ENCODE measurements at regions not wholly inside any gene's neighbourhood (a gene's known extent, or its start where the extent isn't known, plus 50 kb on each side); places are given as distances from the start of the nearest gene placed in this dataset.

DNA sequence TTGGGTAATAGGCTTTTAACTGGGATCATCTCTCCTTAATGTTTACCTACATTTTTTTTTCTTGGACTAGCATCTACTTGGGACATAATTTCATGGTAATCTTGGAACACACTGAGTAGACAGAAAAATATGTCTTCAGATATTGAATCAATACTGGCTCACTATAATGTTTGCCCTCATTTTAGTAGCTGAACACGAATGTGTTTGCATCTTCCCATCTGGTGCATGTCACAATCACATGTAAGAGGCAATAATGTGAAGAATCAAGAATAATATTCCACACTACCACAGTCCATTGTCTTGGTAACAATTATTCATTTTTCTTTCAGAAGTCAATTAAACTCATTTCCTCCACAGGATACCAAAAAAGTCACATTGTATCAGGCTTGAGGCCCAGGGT lies 382.7 kb upstream of the CDH10 start:
- Histone ChIP-seq H3K79me2 (ENCODE audit: control insufficient read depth, insufficient read depth, low read length) (no peaks in the 10 kb centered on the region), H3K27me3 (ENCODE audit: control insufficient read depth, insufficient read depth, low read length) (no peaks in the 10 kb centered on the region), H4K20me1 (ENCODE audit: control insufficient read depth, extremely low read depth, insufficient read depth, low read length) (no peaks in the 10 kb centered on the region), H3K4me3 (replicated peaks in 1 of 4; ENCODE audit: control extremely low read depth in 1 of 4, insufficient read depth in 1 of 4, low read depth in 3 of 4, low read length in 4 of 4) (no peak overlapping the region), H3K4me1 (ENCODE audit: control insufficient read depth, extremely low read depth, insufficient read depth, low read length) (no peaks in the 10 kb centered on the region), H3K4me2 (ENCODE audit: extremely low read depth, insufficient read depth, low read length) (no peak overlapping the region), H3K9ac (ENCODE audit: insufficient read depth, low read length) (no peak overlapping the region), H3K36me3 (ENCODE audit: control insufficient read depth, insufficient read depth, low read length) (no peaks in the 10 kb centered on the region), H2AFZ (ENCODE audit: low read length) (no peak overlapping the region), H3K27ac (ENCODE audit: insufficient read depth, low read length) (no peak overlapping the region), H3K9me3 (ENCODE audit: control insufficient read depth, insufficient read depth, low read depth, low read length) (no peaks in the 10 kb centered on the region)
- no peak for DNase-seq (ENCODE audit: low read depth in 2 of 2)
- TF ChIP-seq EZH2 (IDR thresholded peaks at IDR 0.05; ENCODE audit: low read length, missing control alignments): no peak
- TF ChIP-seq, protein P1, sequence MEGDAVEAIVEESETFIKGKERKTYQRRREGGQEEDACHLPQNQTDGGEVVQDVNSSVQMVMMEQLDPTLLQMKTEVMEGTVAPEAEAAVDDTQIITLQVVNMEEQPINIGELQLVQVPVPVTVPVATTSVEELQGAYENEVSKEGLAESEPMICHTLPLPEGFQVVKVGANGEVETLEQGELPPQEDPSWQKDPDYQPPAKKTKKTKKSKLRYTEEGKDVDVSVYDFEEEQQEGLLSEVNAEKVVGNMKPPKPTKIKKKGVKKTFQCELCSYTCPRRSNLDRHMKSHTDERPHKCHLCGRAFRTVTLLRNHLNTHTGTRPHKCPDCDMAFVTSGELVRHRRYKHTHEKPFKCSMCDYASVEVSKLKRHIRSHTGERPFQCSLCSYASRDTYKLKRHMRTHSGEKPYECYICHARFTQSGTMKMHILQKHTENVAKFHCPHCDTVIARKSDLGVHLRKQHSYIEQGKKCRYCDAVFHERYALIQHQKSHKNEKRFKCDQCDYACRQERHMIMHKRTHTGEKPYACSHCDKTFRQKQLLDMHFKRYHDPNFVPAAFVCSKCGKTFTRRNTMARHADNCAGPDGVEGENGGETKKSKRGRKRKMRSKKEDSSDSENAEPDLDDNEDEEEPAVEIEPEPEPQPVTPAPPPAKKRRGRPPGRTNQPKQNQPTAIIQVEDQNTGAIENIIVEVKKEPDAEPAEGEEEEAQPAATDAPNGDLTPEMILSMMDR (conservative IDR thresholded peaks at IDR 0.05 in 1 of 2, IDR thresholded peaks at IDR 0.05 in 1 of 2; ENCODE audit: low read depth in 1 of 2, low read length in 2 of 2): no peak

DNA sequence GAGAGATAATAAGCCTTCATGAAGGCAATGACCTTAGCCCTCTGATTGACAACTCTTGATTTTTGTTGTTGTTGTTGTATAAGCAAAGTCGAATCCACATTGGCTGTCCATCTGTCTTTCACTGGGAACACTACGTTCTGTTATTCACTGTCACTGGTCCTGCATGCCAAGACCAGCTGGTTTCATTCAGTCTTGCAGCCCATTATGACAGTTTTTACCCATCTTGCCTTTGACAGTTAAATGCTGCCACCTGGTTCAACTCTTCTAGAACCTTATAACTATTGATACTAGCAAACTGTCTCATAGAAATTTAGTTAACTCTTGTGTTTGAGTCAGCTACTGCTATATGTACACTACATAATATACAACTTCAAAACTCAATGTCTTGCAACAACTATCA lies 382.3 kb upstream of the CDH10 start:
- Histone ChIP-seq H3K9ac (ENCODE audit: insufficient read depth, low read length) (no peak overlapping the region), H3K4me3 (replicated peaks in 1 of 4; ENCODE audit: control extremely low read depth in 1 of 4, insufficient read depth in 1 of 4, low read depth in 3 of 4, low read length in 4 of 4) (no peak overlapping the region), H3K27ac (ENCODE audit: insufficient read depth, low read length) (no peak overlapping the region), H2AFZ (ENCODE audit: low read length) (no peak overlapping the region), H3K27me3 (ENCODE audit: control insufficient read depth, insufficient read depth, low read length) (no peaks in the 10 kb centered on the region), H3K4me1 (ENCODE audit: control insufficient read depth, extremely low read depth, insufficient read depth, low read length) (no peaks in the 10 kb centered on the region), H4K20me1 (ENCODE audit: control insufficient read depth, extremely low read depth, insufficient read depth, low read length) (no peaks in the 10 kb centered on the region), H3K36me3 (ENCODE audit: control insufficient read depth, insufficient read depth, low read length) (no peaks in the 10 kb centered on the region), H3K79me2 (ENCODE audit: control insufficient read depth, insufficient read depth, low read length) (no peaks in the 10 kb centered on the region), H3K4me2 (ENCODE audit: extremely low read depth, insufficient read depth, low read length) (no peak overlapping the region), H3K9me3 (ENCODE audit: control insufficient read depth, insufficient read depth, low read depth, low read length) (no peaks in the 10 kb centered on the region)
- no peak for DNase-seq (ENCODE audit: low read depth in 2 of 2)
- TF ChIP-seq, protein P1 (conservative IDR thresholded peaks at IDR 0.05 in 1 of 2, IDR thresholded peaks at IDR 0.05 in 1 of 2; ENCODE audit: low read depth in 1 of 2, low read length in 2 of 2): no peak
- TF ChIP-seq EZH2 (IDR thresholded peaks at IDR 0.05; ENCODE audit: low read length, missing control alignments): no peak

DNA sequence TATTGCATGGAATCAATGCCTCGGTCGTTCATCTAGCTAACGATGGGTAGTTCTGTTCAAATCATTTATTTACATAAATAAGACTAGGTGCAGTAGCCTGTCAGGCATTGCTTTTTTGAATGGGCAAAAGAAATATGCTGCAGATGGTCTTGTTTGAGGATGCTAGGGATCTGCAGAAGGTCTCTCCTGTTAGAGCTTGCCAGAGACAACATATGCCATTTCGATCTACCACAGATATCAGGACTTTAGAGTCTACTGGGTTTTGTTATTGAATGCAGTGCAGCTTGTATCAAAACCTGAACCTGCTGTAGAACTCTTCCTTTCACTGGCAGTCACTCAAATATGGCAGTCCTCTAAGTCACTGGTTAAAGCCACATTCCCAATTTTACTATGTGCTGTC lies 381.1 kb upstream of the CDH10 start:
- no peak overlapping the region for H3K4me3 ChIP-seq (replicated peaks in 1 of 4; ENCODE audit: control extremely low read depth in 1 of 4, insufficient read depth in 1 of 4, low read depth in 3 of 4, low read length in 4 of 4)
- no peaks in the 10 kb centered on the region for H4K20me1 ChIP-seq (ENCODE audit: control insufficient read depth, extremely low read depth, insufficient read depth, low read length)
- H2AFZ ChIP-seq (ENCODE audit: low read length): no peak overlapping the region
- H3K79me2 ChIP-seq (ENCODE audit: control insufficient read depth, insufficient read depth, low read length): no peaks in the 10 kb centered on the region
- no peaks in the 10 kb centered on the region for H3K36me3 ChIP-seq (ENCODE audit: control insufficient read depth, insufficient read depth, low read length)
- no peak overlapping the region for H3K9ac ChIP-seq (ENCODE audit: insufficient read depth, low read length)
- DNase-seq (ENCODE audit: low read depth in 2 of 2): no peak
- no peaks in the 10 kb centered on the region for H3K4me1 ChIP-seq (ENCODE audit: control insufficient read depth, extremely low read depth, insufficient read depth, low read length)
- H3K27me3 ChIP-seq (ENCODE audit: control insufficient read depth, insufficient read depth, low read length): no peaks in the 10 kb centered on the region
- no peak overlapping the region for H3K27ac ChIP-seq (ENCODE audit: insufficient read depth, low read length)
- H3K9me3 ChIP-seq (ENCODE audit: control insufficient read depth, insufficient read depth, low read depth, low read length): no peaks in the 10 kb centered on the region
- H3K4me2 ChIP-seq (ENCODE audit: extremely low read depth, insufficient read depth, low read length): no peak overlapping the region
- TF ChIP-seq, protein P1 (conservative IDR thresholded peaks at IDR 0.05 in 1 of 2, IDR thresholded peaks at IDR 0.05 in 1 of 2; ENCODE audit: low read depth in 1 of 2, low read length in 2 of 2): no peak
- TF ChIP-seq EZH2 (IDR thresholded peaks at IDR 0.05; ENCODE audit: low read length, missing control alignments): no peak

Measured in fibroblast of lung (primary cell).